ENCODE measurements at regions not wholly inside any gene's neighbourhood (a gene's known extent, or its start where the extent isn't known, plus 50 kb on each side); places are given as distances from the start of the nearest gene placed in this dataset.

DNA sequence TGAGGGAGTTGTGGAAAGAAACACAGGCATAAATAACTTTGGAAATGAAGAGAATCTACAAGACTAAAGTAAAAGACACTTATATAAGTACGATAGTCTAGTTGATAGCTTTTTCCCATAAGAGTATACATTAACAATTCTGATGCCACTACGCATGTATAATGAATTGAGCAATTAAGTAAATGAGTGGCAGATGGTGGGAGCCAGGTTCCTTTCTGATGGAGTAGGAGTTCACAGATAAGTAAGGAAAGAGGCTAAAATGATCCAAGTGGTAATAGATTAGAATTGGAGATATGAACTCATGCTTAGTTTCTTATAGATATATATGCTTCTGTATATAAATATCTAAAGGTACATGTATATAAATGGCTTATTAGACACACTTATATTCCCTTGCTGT lies 368.3 kb downstream of the FAM181B start:
- DNase-seq (ENCODE audit: low read depth, low spot score): no peak
- in situ Hi-C loops (cut with HindIII; ENCODE audit: low sequenced_read_pairs): no loop called here
- TF ChIP-seq, protein P1, sequence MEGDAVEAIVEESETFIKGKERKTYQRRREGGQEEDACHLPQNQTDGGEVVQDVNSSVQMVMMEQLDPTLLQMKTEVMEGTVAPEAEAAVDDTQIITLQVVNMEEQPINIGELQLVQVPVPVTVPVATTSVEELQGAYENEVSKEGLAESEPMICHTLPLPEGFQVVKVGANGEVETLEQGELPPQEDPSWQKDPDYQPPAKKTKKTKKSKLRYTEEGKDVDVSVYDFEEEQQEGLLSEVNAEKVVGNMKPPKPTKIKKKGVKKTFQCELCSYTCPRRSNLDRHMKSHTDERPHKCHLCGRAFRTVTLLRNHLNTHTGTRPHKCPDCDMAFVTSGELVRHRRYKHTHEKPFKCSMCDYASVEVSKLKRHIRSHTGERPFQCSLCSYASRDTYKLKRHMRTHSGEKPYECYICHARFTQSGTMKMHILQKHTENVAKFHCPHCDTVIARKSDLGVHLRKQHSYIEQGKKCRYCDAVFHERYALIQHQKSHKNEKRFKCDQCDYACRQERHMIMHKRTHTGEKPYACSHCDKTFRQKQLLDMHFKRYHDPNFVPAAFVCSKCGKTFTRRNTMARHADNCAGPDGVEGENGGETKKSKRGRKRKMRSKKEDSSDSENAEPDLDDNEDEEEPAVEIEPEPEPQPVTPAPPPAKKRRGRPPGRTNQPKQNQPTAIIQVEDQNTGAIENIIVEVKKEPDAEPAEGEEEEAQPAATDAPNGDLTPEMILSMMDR (IDR thresholded peaks at IDR 0.05; ENCODE audit: low read depth, low read length): no peak
- no peak overlapping the region for H3K4me3 ChIP-seq (ENCODE audit: low read depth, low read length)

- H3K4me3 ChIP-seq (ENCODE audit: low read depth, low read length): no peak overlapping the region
- no peak for DNase-seq (ENCODE audit: low read depth, low spot score)
- TF ChIP-seq, protein P1 (IDR thresholded peaks at IDR 0.05; ENCODE audit: low read depth, low read length): no peak
- in situ Hi-C loops (cut with HindIII; ENCODE audit: low sequenced_read_pairs): no loop called here
Observed at GRCh38 chr11:82356316-82356715, 377.3 kb downstream of the FAM181B start.

- in situ Hi-C loops (cut with HindIII; ENCODE audit: low sequenced_read_pairs): no loop called here
- no peak overlapping the region for H3K4me3 ChIP-seq (ENCODE audit: low read depth, low read length)
- TF ChIP-seq, protein P1 (IDR thresholded peaks at IDR 0.05; ENCODE audit: low read depth, low read length): no peak
- DNase-seq (ENCODE audit: low read depth, low spot score): no peak
Observed at GRCh38 chr11:82355313-82355823, 378.3 kb downstream of the FAM181B start.

DNA sequence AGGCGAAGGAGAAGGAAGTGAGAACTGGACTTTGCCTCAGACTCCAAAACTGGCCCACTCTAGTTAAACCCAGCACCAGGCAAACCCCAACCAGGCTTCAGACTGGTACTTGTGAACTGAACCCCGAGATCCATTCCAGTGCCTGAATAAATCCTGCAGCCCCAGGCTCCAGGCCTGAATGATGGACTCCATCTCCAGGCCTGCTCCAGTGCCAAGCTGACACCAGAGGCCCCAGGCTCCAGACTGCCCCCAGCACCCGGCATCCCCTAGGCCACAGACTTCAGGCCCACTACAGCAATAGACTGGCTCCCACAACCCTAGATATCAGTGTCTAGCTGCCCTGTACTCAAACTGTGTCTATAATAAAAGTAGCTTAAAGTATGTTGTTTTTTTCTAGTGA lies 406.8 kb downstream of the FAM181B start:
- no peak overlapping the region for H3K4me3 ChIP-seq (ENCODE audit: low read depth, low read length)
- TF ChIP-seq, protein P1 (IDR thresholded peaks at IDR 0.05; ENCODE audit: low read depth, low read length): no peak
- in situ Hi-C loops (cut with HindIII; ENCODE audit: low sequenced_read_pairs): no loop called here
- DNase-seq (ENCODE audit: low read depth, low spot score): no peak

- TF ChIP-seq, protein P1 (IDR thresholded peaks at IDR 0.05; ENCODE audit: low read depth, low read length): no peak
- in situ Hi-C loops (cut with HindIII; ENCODE audit: low sequenced_read_pairs): no loop called here
- H3K4me3 ChIP-seq (ENCODE audit: low read depth, low read length): no peak overlapping the region
- no peak for DNase-seq (ENCODE audit: low read depth, low spot score)
Observed at GRCh38 chr11:82321206-82321605, 412.5 kb downstream of the FAM181B start.

DNA sequence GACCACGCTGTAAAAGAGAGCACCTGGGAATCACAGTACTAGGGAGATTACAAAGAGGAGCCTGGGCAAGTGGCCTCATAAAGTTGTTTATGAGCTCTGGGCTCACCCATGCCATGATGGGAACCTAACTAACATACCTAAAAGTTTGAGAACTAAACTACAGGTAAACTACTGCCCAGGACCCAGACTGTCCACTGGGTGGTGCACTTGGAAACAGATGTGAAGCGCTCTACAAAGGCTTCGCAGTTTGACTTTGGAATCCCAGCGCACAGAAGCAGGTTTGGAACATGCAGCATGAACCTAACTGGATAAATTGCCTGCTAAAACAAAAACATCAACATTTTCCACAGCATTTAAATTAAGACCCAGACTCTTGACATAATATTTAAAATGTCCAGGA lies 418.6 kb downstream of the FAM181B start:
- in situ Hi-C loops (cut with HindIII; ENCODE audit: low sequenced_read_pairs): no loop called here

More for the DNA sequence above, 418.6 kb downstream of the FAM181B start:
- no peak for DNase-seq (ENCODE audit: low read depth, low spot score)
- TF ChIP-seq, protein P1 (IDR thresholded peaks at IDR 0.05; ENCODE audit: low read depth, low read length): peak; percentile 15
- H3K4me3 ChIP-seq (ENCODE audit: low read depth, low read length): no peak overlapping the region
